ENCODE measurements at regions not wholly inside any gene's neighbourhood (a gene's known extent, or its start where the extent isn't known, plus 50 kb on each side); places are given as distances from the start of the nearest gene placed in this dataset.

DNA sequence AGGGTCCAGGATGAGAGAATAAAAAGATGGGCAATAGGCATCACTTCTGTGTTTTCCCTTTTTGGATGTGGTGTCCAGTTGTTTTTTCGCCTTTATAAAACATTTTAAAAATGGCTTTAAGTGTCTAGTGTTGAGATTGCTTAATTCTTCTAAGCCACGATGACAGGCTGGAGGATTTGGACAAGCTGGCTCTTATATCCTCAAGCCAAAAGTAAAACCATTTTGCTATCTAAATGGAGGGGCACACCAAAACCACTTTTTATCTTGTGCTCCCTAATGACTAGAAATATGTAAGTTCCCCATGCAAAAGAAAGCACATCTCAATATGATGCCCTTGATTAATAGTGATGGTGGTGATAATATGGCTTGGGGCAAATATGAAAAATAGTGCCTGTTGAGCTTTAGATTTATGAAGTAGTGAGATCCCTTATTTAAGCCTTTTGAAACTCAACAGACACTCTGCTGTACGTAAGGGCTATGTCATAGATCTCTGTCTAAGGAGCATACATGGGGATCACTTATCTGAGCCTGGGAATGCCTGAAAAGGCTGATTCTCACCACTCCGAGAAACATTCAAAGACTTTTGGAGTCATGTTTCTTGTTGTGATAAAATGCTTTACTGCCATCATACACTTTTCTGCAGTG, 185.5 kb downstream of the KCNS3 start:
- intact Hi-C loops (cut with micrococcal nuclease) = no loop called here
- H3K4me3 ChIP-seq (ENCODE audit: control extremely low read depth in 1 of 5, extremely low read depth in 1 of 5, insufficient read depth in 1 of 5, low read depth in 2 of 5, low read length in 4 of 5) = no peak overlapping the region
- H3K9me3 ChIP-seq (ENCODE audit: control extremely low read depth in 1 of 3, control insufficient read depth in 2 of 3, insufficient read depth in 1 of 3, low read length in 2 of 3) = no peaks in the 10 kb centered on the region
- no peak overlapping the region for H3K9ac ChIP-seq (ENCODE audit: low read length)
- no peaks in the 10 kb centered on the region for H4K20me1 ChIP-seq (ENCODE audit: control insufficient read depth, insufficient read depth, low read length, poor library complexity, severe bottlenecking)
- H3K9me3 Mint-ChIP-seq (ENCODE audit: insufficient read depth) = no peaks in the 10 kb centered on the region
- no peak for DNase-seq
- H3K27me3 ChIP-seq (replicated peaks in 1 of 4; ENCODE audit: control extremely low read depth in 1 of 4, control insufficient read depth in 3 of 4, insufficient read depth in 4 of 4, low read length in 3 of 4) = peaks cover 0 to 6% (median 0%) of the 10 kb centered on the region in 4 experiments
- ATAC-seq (ENCODE audit: low read depth) = no peak
- H3K4me2 ChIP-seq (replicated peaks; ENCODE audit: low read depth, low read length, poor library complexity, severe bottlenecking) = no peak overlapping the region
- no peaks in the 10 kb centered on the region for H3K4me1 ChIP-seq (ENCODE audit: control insufficient read depth in 2 of 2, insufficient read depth in 2 of 2, low read length in 2 of 2)
- ChIA-PET POLR2A (no interaction called here), CTCF (no interaction called here)
- H2AFZ ChIP-seq (ENCODE audit: insufficient read depth, low read depth, low read length, poor library complexity, severe bottlenecking) = no peak overlapping the region
- H3K27ac Mint-ChIP-seq = no peak overlapping the region
- TF ChIP-seq EZH2 (IDR thresholded peaks at IDR 0.05; ENCODE audit: borderline replicate concordance, insufficient read depth, low read depth, low read length, poor library complexity, severe bottlenecking) = no peak
- TF ChIP-seq, protein P1, sequence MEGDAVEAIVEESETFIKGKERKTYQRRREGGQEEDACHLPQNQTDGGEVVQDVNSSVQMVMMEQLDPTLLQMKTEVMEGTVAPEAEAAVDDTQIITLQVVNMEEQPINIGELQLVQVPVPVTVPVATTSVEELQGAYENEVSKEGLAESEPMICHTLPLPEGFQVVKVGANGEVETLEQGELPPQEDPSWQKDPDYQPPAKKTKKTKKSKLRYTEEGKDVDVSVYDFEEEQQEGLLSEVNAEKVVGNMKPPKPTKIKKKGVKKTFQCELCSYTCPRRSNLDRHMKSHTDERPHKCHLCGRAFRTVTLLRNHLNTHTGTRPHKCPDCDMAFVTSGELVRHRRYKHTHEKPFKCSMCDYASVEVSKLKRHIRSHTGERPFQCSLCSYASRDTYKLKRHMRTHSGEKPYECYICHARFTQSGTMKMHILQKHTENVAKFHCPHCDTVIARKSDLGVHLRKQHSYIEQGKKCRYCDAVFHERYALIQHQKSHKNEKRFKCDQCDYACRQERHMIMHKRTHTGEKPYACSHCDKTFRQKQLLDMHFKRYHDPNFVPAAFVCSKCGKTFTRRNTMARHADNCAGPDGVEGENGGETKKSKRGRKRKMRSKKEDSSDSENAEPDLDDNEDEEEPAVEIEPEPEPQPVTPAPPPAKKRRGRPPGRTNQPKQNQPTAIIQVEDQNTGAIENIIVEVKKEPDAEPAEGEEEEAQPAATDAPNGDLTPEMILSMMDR (IDR thresholded peaks at IDR 0.05) = no peak
- H3K79me2 ChIP-seq (ENCODE audit: control insufficient read depth, insufficient read depth, low read length) = no peaks in the 10 kb centered on the region
- H3K36me3 ChIP-seq (replicated peaks in 1 of 2; ENCODE audit: control extremely low read depth in 1 of 2, control insufficient read depth in 1 of 2, extremely low read depth in 1 of 2, insufficient read depth in 2 of 2, low read length in 1 of 2) = no peaks in the 10 kb centered on the region
- peaks cover 22% of the 10 kb centered on the region for H3K27me3 Mint-ChIP-seq
- no peak overlapping the region for H3K27ac ChIP-seq (ENCODE audit: low read length in 2 of 2)
- H3K4me1 Mint-ChIP-seq = no peaks in the 10 kb centered on the region
- 87% methylated on average over 3 of the region's 4 CpGs for WGBS (ENCODE audit: insufficient coverage)
- no peak overlapping the region for H3K4me3 Mint-ChIP-seq

- Mint-ChIP-seq H3K27ac (no peak overlapping the region), H3K9me3 (ENCODE audit: insufficient read depth) (no peaks in the 10 kb centered on the region), H3K4me1 (no peaks in the 10 kb centered on the region), H3K27me3 (peaks cover 30% of the 10 kb centered on the region), H3K4me3 (no peak overlapping the region)
- DNase-seq (no peak), ATAC-seq (ENCODE audit: low read depth) (no peak)
- intact Hi-C loops (cut with micrococcal nuclease) = no loop called here
- CTCF ChIA-PET = no interaction called here
- 85% methylated on average over 3 of the region's 5 CpGs for WGBS (ENCODE audit: insufficient coverage)
- Histone ChIP-seq H3K4me1 (ENCODE audit: control insufficient read depth in 2 of 2, insufficient read depth in 2 of 2, low read length in 2 of 2) (no peaks in the 10 kb centered on the region), H3K4me2 (replicated peaks; ENCODE audit: low read depth, low read length, poor library complexity, severe bottlenecking) (no peak overlapping the region), H3K36me3 (replicated peaks in 1 of 2; ENCODE audit: control extremely low read depth in 1 of 2, control insufficient read depth in 1 of 2, extremely low read depth in 1 of 2, insufficient read depth in 2 of 2, low read length in 1 of 2) (no peaks in the 10 kb centered on the region), H2AFZ (ENCODE audit: insufficient read depth, low read depth, low read length, poor library complexity, severe bottlenecking) (no peak overlapping the region), H3K9ac (ENCODE audit: low read length) (no peak overlapping the region), H3K27ac (ENCODE audit: low read length in 2 of 2) (no peak overlapping the region), H3K4me3 (ENCODE audit: control extremely low read depth in 1 of 5, extremely low read depth in 1 of 5, insufficient read depth in 1 of 5, low read depth in 2 of 5, low read length in 4 of 5) (no peak overlapping the region), H3K27me3 (replicated peaks in 1 of 4; ENCODE audit: control extremely low read depth in 1 of 4, control insufficient read depth in 3 of 4, insufficient read depth in 4 of 4, low read length in 3 of 4) (peaks cover 0 to 6% (median 0%) of the 10 kb centered on the region in 4 experiments), H3K79me2 (ENCODE audit: control insufficient read depth, insufficient read depth, low read length) (no peaks in the 10 kb centered on the region), H4K20me1 (ENCODE audit: control insufficient read depth, insufficient read depth, low read length, poor library complexity, severe bottlenecking) (no peaks in the 10 kb centered on the region), H3K9me3 (ENCODE audit: control extremely low read depth in 1 of 3, control insufficient read depth in 2 of 3, insufficient read depth in 1 of 3, low read length in 2 of 3) (no peaks in the 10 kb centered on the region)
- no peak for TF ChIP-seq EZH2 (IDR thresholded peaks at IDR 0.05; ENCODE audit: borderline replicate concordance, insufficient read depth, low read depth, low read length, poor library complexity, severe bottlenecking)
- TF ChIP-seq, protein P1 (IDR thresholded peaks at IDR 0.05) = no peak
- POLR2A ChIA-PET = no interaction called here
These were observed 184.4 kb downstream of the KCNS3 start for GRCh38 chr2:18062892-18063291.

Data from B cell (primary cell).